Suppressor macrophage (primary cell): ENCODE measurements at regions not wholly inside any gene's neighbourhood (a gene's known extent, or its start where the extent isn't known, plus 50 kb on each side); places are given as distances from the start of the nearest gene placed in this dataset.
A peak's percentile ranks its signal among the peaks of the same experiment; 100 is the strongest.
"Not testable (repeated sequence)": the region's sequence is repeated elsewhere in the genome, so short reads cannot be mapped to it uniquely, and the experiment has no call there.

Experiments used
- DNase-seq, 4 experiments: peaks; one replicate each; pipeline ENCODE4 v3.0.0-alpha.2; 2020 to 2022

DNA sequence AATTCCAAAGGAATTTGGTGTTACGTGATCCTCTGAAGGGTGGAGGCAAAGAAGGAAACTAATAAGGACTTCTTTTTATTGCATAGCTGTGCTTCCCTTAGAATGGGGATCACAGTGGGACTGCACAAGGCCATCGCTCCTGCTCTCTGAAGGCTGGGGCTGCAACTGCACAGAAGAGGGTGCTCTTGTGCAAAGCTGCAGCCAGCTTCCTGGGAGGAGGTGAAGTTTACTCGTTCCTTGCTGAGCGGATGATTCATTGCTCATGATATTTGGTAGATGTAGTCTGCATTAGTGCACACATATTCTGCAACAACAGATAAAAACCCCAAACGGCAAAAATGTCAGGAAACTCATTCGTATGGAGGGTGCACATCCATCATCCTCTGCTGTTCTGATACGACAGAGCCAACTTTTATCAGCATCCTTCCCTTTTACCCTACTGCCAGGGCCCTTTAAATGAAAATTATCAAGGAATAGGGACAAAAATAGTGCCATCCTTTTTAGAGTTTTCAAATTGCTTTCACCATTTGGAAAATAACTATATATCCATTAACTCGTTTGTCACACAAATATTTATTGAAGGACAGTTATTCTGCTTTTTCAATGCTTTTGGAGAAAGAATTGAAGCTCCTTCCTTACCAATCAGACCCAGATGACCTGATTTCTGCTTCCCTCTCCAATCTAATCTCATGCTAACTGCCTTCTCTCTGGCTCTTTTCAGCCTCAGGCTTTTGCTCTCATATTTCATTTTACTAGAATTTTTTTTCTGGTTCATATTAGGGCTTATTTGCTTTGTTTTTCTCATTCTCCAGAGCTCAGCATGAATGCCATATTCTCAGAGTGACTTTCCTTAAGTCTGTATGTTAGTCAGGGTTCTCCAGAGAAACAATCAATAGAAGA, 263.6 kb downstream of the DUSP10 start:
- DNase-seq: peak; percentile 50 to 72 (median 70)

- no peak for DNase-seq
Measured at GRCh38 chr1:221487781-221488524, 253.9 kb downstream of the DUSP10 start.

- DNase-seq: no peak
Measured at GRCh38 chr1:221488550-221488949, 253.3 kb downstream of the DUSP10 start.

GRCh38 chr1:221494670-221495069, 247.2 kb downstream of the DUSP10 start:
- no peak for DNase-seq

- DNase-seq: no peak
Measured at GRCh38 chr1:221497046-221497445, 244.8 kb downstream of the DUSP10 start.

GRCh38 chr1:221503268-221503667, 238.6 kb downstream of the DUSP10 start:
- no peak for DNase-seq

GRCh38 chr1:221509575-221510355, 232.1 kb downstream of the DUSP10 start:
- no peak for DNase-seq

- DNase-seq: no peak
Measured at GRCh38 chr1:221510793-221511503, 230.9 kb downstream of the DUSP10 start.

- DNase-seq: no peak
Measured at GRCh38 chr1:221511797-221512196, 230.1 kb downstream of the DUSP10 start.

GRCh38 chr1:221514806-221515205, 227.1 kb downstream of the DUSP10 start:
- DNase-seq: peak; percentile 13 to 74 (median 44)

- peak in 1 of 4 experiments; percentile 30 for DNase-seq
Measured at GRCh38 chr1:221515496-221515895, 226.4 kb downstream of the DUSP10 start.

DNA sequence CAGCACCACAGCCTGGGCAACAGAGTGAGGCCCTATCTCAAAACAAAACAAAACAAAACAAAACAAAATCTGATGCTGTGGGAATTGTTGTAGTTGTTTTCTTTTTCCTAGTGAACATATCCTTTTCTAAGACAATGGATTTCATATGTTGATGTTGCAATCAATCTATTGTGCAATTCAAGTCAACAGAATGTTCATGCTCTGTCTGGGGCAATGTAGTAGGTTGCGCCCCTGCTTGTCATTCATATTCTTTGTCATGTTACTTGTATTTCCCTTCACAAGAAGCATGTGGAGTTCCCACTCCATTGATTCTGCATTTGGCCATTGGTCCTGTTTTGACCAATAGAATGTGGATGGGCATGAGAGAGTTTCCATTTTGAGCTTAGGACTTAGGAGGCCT, 223.9 kb downstream of the DUSP10 start:
- peak; percentile 27 to 77 (median 54) for DNase-seq

DNA sequence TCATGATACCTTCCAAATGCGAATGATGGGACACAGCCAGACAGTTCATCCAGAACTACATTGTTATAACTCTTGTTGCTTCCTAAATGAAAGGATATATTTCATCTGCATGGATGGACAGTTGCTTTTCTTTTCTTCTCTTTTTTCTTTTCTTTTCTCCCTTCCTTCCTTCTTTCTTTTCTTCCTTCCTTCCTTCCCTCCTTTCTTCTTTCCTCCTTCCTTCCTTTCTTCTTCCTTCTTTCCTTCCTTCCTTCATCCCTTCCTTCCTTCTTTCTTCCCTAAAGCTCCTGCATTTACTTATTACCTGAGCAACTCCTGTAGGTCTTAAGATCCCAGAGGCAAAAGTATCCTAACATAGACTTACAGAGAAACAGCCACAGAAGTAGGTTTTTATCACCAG, 221.6 kb downstream of the DUSP10 start:
- no peak for DNase-seq

DNA sequence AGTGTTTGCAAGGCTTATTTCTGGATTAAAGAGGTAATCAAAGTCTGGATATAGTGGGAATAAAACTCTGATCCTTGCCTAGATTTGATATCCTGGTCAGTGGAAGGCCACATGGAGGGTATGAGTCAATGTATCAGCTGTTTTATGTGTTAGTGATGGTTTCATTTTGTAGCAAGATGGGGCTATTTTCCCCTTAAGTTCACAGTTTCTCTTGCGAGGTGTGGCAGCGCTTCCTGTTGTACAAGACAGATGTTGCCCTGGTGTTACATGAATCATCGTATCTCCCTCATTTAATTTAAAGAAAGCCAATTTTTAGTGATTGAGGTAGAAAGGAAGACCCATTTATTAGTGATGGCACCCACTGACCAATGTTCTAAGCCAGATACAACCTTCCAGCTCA, 220.2 kb downstream of the DUSP10 start:
- DNase-seq: no peak

DNA sequence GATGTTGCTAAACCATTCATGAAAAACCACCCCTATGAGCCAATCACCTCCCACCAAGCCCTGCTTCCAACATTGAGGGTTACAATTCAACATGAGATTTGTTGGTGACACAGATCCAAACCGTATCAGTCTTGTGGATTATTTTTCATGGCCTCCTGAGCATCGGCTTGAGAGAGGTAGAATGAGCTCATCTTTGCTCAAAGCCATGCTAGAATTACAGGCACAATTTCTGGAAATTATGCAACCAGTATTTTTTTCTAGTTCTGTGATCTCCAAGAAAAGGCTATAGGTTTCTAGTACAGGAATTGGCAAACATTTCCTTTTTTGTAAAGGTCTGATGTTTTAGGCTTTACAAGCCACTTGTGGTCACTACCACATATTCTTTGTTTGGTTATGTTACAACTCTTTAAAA, 219.4 kb downstream of the DUSP10 start:
- peak in 1 of 4 experiments; percentile 20 for DNase-seq

DNA sequence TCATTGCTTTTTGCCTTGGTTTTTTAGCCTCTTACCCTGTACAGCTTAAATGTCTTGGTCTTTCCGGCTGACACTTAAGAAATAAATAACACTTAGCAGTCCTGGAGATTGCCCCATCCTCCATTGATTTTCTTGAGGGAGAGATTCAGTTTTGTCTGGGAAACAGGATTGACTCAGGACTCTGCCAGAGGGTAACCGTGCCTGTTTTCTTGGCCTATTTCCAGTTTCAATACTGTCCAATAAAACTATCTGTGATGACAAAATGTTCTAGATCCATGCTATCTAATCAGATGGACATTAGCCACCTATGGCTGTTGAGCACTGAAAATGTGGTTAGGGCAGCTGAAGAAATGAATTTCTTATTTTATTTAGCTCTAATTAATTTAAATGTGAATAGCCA, 216.1 kb downstream of the DUSP10 start:
- DNase-seq: no peak

GRCh38 chr1:221527302-221527701, 214.6 kb downstream of the DUSP10 start:
- no peak for DNase-seq

DNA sequence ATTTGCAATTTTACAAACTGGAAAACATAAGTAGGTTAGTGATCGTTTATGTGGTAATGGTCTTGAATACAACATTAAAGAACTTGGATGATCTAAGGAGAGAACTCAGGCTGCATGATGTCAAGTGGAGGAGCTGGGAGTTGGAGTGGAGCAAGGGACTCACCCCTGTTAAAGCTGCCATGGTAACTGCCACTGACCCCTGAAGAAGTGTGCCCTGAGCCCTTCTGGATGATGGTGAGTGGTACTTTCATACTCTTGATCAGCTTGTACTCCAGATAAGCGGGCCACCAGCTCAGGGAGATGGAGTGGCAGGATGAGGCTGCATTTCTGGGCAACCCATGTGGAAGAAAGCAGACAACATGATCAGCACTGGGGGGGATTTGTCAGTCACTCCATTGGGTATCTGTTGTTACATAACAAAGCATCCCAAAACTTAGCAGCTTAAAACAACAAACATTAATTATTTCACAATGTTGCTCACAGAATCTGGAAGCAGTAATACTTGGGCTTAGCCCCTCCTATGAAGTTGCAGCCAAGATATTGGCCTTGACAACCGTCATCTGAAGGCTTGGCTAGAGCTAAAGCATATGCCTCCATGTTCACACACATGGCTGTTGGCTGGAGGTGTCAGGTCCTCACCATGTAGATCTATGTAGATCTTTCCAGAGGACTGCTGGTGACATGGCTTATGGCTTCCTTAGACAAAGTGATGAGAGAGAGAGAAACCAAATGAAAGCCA, 213.8 kb downstream of the DUSP10 start:
- DNase-seq: no peak

DNA sequence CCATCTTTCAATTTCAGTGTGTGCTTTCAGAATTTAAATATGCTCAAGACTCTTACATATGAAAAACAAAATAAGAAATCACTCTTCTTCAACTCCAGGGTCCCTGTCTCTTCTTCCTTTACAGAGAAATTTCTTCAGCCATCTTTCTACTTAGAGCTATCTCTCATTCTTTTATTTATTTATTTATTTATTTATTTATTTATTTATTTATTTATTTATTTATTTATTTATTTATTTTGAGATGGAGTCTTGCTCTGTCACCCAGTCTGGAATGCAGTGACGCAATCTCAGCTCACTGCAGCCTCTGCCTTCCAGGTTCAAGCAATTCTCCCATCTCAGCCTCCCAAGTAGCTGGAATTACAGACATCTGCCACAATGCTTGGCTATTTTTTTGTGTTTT, 211.7 kb downstream of the DUSP10 start:
- not testable (repeated sequence) for DNase-seq

GRCh38 chr1:221530791-221531190, 211.1 kb downstream of the DUSP10 start:
- no peak for DNase-seq

DNA sequence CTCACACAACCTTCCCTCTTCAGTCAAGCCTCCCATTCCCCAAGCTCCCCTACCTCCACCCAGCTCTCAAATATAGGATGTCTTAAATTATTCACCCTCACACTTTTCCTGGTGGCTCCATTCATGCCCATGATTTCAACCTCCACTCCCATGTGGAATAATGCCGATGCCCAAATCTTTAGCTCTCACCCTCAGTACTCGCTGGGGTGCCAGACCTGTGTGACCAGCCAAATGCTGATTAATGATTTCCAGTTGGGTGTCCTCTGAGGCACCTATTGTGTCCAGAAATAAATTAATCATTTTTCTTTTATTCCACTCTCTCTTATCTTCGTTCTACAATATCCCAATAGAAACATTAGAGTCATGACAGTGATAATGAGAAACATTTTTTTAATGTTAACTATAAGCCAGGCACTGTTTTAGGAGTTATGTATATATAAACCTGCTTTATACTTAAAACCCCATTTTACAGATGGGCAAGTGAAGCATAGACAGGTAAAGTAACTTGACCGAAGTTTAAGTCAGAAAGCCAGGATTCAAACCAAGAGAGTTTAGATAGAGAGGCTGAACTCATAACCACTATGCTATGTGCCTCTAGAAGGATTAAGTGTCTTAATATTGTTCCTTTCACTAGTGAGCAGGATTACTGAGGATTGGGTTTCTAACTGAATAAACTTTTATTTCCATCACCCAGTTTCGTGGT, 209.7 kb downstream of the DUSP10 start:
- DNase-seq: no peak
